Activated gamma-delta T cell treated with anti-CD3 and anti-CD28 coated beads, Interleukin-2, amount 50 U/mL, for 16 hours (primary cell): ENCODE measurements at regions not wholly inside any gene's neighbourhood (a gene's known extent, or its start where the extent isn't known, plus 50 kb on each side); places are given as distances from the start of the nearest gene placed in this dataset.

Source experiments
- DNase-seq: peaks from one replicate; pipeline ENCODE4 v3.0.0-alpha.2; 2020; ENCODE audit warnings: low read depth

GRCh38 chr4:26105815-26106699, 192.0 kb downstream of the SMIM20 start:
- DNase-seq: no peak

- DNase-seq: no peak
These were observed 192.8 kb downstream of the SMIM20 start for GRCh38 chr4:26106776-26107175.

- no peak for DNase-seq
These were observed 194.0 kb downstream of the SMIM20 start for GRCh38 chr4:26108054-26108453.

GRCh38 chr4:26110493-26110892, 196.5 kb downstream of the SMIM20 start:
- DNase-seq: no peak

GRCh38 chr4:26113339-26113940, 199.4 kb downstream of the SMIM20 start:
- no peak for DNase-seq

- DNase-seq: no peak
These were observed 202.0 kb downstream of the SMIM20 start for GRCh38 chr4:26116057-26116456.

- DNase-seq: no peak
These were observed 200.6 kb upstream of the RBPJ start for GRCh38 chr4:26120098-26120825.

- no peak for DNase-seq
These were observed 198.1 kb upstream of the RBPJ start for GRCh38 chr4:26122690-26123089.

- no peak for DNase-seq
These were observed 196.0 kb upstream of the RBPJ start for GRCh38 chr4:26124753-26125321.

- no peak for DNase-seq
These were observed 194.6 kb upstream of the RBPJ start for GRCh38 chr4:26126143-26126718.

GRCh38 chr4:26126994-26127393, 193.8 kb upstream of the RBPJ start:
- DNase-seq: no peak

- no peak for DNase-seq
These were observed 192.9 kb upstream of the RBPJ start for GRCh38 chr4:26127851-26128337.

GRCh38 chr4:26130173-26130572, 190.6 kb upstream of the RBPJ start:
- DNase-seq: no peak

- no peak for DNase-seq
These were observed 189.9 kb upstream of the RBPJ start for GRCh38 chr4:26130841-26131432.

GRCh38 chr4:26131711-26132110, 189.1 kb upstream of the RBPJ start:
- peak; percentile 46 for DNase-seq

- DNase-seq: no peak
These were observed 188.0 kb upstream of the RBPJ start for GRCh38 chr4:26132858-26133257.

- DNase-seq: no peak
These were observed 187.0 kb upstream of the RBPJ start for GRCh38 chr4:26133840-26134239.

GRCh38 chr4:26135331-26135730, 185.5 kb upstream of the RBPJ start:
- no peak for DNase-seq

- DNase-seq: no peak
These were observed 184.2 kb upstream of the RBPJ start for GRCh38 chr4:26136615-26137014.

- DNase-seq: no peak
These were observed 183.5 kb upstream of the RBPJ start for GRCh38 chr4:26137288-26137687.

- no peak for DNase-seq
These were observed 181.4 kb upstream of the RBPJ start for GRCh38 chr4:26139310-26139924.
